Parathyroid adenoma (tissue), 2 donors: ENCODE measurements at regions not wholly inside any gene's neighbourhood (a gene's known extent, or its start where the extent isn't known, plus 50 kb on each side); places are given as distances from the start of the nearest gene placed in this dataset.

Source experiments
- H2AFZ ChIP-seq: fragments of 300-600 bp; sonication (generic); one replicate; pipeline ENCODE4 v1.7.0; 2017; ENCODE audit warnings: antibody characterized with exemption, mild to moderate bottlenecking
- H3K27ac ChIP-seq: fragments of 300-600 bp; sonication (generic); one replicate; pipeline ENCODE4 v1.7.0; 2017
- H3K27me3 ChIP-seq: fragments of 300-600 bp; sonication (generic); one replicate; pipeline ENCODE4 v1.7.0; 2017; ENCODE audit warnings: low read length; ENCODE audit not compliant: control insufficient read depth, insufficient read depth
- H3K36me3 ChIP-seq: fragments of 300-600 bp; sonication (generic); one replicate; pipeline ENCODE4 v1.7.0; 2017; ENCODE audit warnings: low read length; ENCODE audit not compliant: control insufficient read depth, insufficient read depth
- H3K4me1 ChIP-seq: fragments of 300-600 bp; sonication (generic); one replicate; pipeline ENCODE4 v1.7.0; 2017; ENCODE audit warnings: control low read depth
- H3K4me2 ChIP-seq: fragments of 300-600 bp; sonication (generic); one replicate; pipeline ENCODE4 v1.7.0; 2017; ENCODE audit warnings: low read length
- H3K4me3 ChIP-seq: fragments of 300-600 bp; sonication (generic); one replicate; pipeline ENCODE4 v1.7.0; 2017; ENCODE audit warnings: low read depth, low read length
- H3K79me2 ChIP-seq: fragments of 300-600 bp; sonication (generic); one replicate; pipeline ENCODE4 v1.7.0; 2017; ENCODE audit warnings: control low read depth
- H3K9ac ChIP-seq: fragments of 300-600 bp; sonication (generic); one replicate; pipeline ENCODE4 v1.7.0; 2017; ENCODE audit warnings: mild to moderate bottlenecking
- H3K9me3 ChIP-seq: fragments of 300-600 bp; sonication (generic); one replicate; pipeline ENCODE4 v1.7.0; 2017; ENCODE audit warnings: low read length; ENCODE audit not compliant: control insufficient read depth
- CTCF ChIP-seq: fragments of 300-600 bp; sonication (generic); IDR thresholded peaks from one replicate; pipeline ENCODE4 v1.7.0; 2017; ENCODE audit warnings: antibody characterized with exemption, mild to moderate bottlenecking
- donor health status: primary hyperparathyroidism.

DNA sequence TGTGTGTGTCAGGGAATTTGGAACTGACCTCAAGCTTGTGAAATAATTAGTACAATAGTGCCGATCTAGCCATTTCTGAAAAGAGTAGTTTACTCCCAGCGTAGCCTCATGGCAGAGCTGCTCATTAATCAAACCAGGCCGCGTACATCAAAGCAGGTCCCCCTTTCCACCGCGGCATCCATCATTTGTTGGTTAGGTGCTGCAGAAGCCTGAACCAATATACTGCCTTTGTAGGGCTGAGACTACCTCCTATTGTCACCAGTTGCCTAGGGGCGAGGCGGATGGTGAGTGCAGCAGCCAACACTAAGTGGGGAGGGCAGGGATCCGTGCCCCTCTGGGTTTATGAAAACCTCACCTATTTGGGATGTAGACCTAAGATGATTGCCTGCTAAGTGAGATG lies 264.1 kb downstream of the TMEM114 start:
- Histone ChIP-seq H3K4me2 (no peak overlapping the region), H3K9ac (no peak overlapping the region), H3K27me3 (no peaks in the 10 kb centered on the region), H3K27ac (no peak overlapping the region), H2AFZ (no peak overlapping the region), H3K4me1 (no peaks in the 10 kb centered on the region), H3K9me3 (no peaks in the 10 kb centered on the region), H3K4me3 (no peak overlapping the region), H3K36me3 (no peaks in the 10 kb centered on the region), H3K79me2 (no peaks in the 10 kb centered on the region)
- TF ChIP-seq CTCF: no peak

- H2AFZ ChIP-seq: no peak overlapping the region
- no peak for TF ChIP-seq CTCF
- H3K79me2 ChIP-seq: no peaks in the 10 kb centered on the region
- no peaks in the 10 kb centered on the region for H3K4me1 ChIP-seq
- no peaks in the 10 kb centered on the region for H3K36me3 ChIP-seq
- H3K9me3 ChIP-seq: no peaks in the 10 kb centered on the region
- no peak overlapping the region for H3K4me3 ChIP-seq
- H3K9ac ChIP-seq: no peak overlapping the region
- no peak overlapping the region for H3K4me2 ChIP-seq
- H3K27ac ChIP-seq: no peak overlapping the region
- no peaks in the 10 kb centered on the region for H3K27me3 ChIP-seq
Observed at GRCh38 chr16:8323153-8323552, 267.2 kb downstream of the TMEM114 start.

- no peak for TF ChIP-seq CTCF
- no peaks in the 10 kb centered on the region for H3K4me1 ChIP-seq
- no peak overlapping the region for H3K9ac ChIP-seq
- no peaks in the 10 kb centered on the region for H3K79me2 ChIP-seq
- no peaks in the 10 kb centered on the region for H3K9me3 ChIP-seq
- H3K27ac ChIP-seq: no peak overlapping the region
- no peaks in the 10 kb centered on the region for H3K27me3 ChIP-seq
- no peak overlapping the region for H3K4me2 ChIP-seq
- no peak overlapping the region for H3K4me3 ChIP-seq
- no peaks in the 10 kb centered on the region for H3K36me3 ChIP-seq
- H2AFZ ChIP-seq: no peak overlapping the region
Observed at GRCh38 chr16:8320131-8320530, 270.2 kb downstream of the TMEM114 start.

GRCh38 chr16:8310816-8311215 lies 279.5 kb downstream of the TMEM114 start:
- H3K4me3 ChIP-seq: no peak overlapping the region
- H3K36me3 ChIP-seq: no peaks in the 10 kb centered on the region
- no peak for TF ChIP-seq CTCF
- H3K27me3 ChIP-seq: no peaks in the 10 kb centered on the region
- H2AFZ ChIP-seq: no peak overlapping the region
- H3K4me2 ChIP-seq: no peak overlapping the region
- no peak overlapping the region for H3K9ac ChIP-seq
- no peaks in the 10 kb centered on the region for H3K9me3 ChIP-seq
- no peaks in the 10 kb centered on the region for H3K79me2 ChIP-seq
- H3K27ac ChIP-seq: no peak overlapping the region
- no peaks in the 10 kb centered on the region for H3K4me1 ChIP-seq

DNA sequence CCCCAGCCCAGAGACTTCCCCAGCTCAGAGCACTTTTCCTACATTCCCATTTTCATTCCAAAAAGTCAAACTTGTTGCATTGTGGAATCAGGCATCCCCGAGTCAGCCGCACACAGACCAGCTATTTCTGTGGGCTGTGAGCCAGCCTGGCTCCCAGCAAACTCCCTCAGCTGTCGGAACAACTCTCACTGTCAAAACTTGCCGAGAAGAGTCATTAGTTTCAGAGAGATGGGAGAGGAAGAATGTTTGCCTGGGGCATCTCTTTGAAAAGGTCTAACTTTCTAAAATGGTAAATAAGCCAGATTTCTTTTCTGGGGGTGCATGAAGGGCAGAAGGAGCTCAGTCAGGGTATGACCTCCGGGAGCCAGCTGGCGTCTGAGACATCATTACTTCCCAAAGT lies 280.0 kb downstream of the TMEM114 start:
- Histone ChIP-seq H3K36me3 (no peaks in the 10 kb centered on the region), H3K27me3 (no peaks in the 10 kb centered on the region), H3K79me2 (no peaks in the 10 kb centered on the region), H3K4me3 (no peak overlapping the region), H3K9me3 (no peaks in the 10 kb centered on the region), H3K4me1 (no peaks in the 10 kb centered on the region), H3K9ac (no peak overlapping the region), H3K4me2 (no peak overlapping the region), H2AFZ (no peak overlapping the region), H3K27ac (no peak overlapping the region)
- TF ChIP-seq CTCF: no peak
